GM12878 (cell line): ENCODE measurements at regions not wholly inside any gene's neighbourhood (a gene's known extent, or its start where the extent isn't known, plus 50 kb on each side); places are given as distances from the start of the nearest gene placed in this dataset.

Source experiments
- ATAC-seq: fragments of 200-7000 bp; cut with Tn5 transposase; 3 replicates; pipeline ENCODE4 v1.9.1; 2020; ENCODE audit warnings: mild to moderate bottlenecking, moderate library complexity
- BruUV-seq: library from RNA; stranded (reverse); fragments of 400-500 nt; replicated peaks from 2 replicates; lab custom pipeline; 2021; lab: Mats Ljungman, UMichigan
- CTCF ChIA-PET: fragments of 300-600 bp; sonication (Branson Sonifier 250); formaldehyde crosslinking; extraction: SDS; loops from one replicate; lab custom pipeline; 2021; ENCODE audit warnings: inconsistent platforms; lab: Yijun Ruan, JAX
- POLR2A ChIA-PET: fragments of 350-600 bp; formaldehyde crosslinking; extraction: SDS; loops from one replicate; lab custom pipeline; 2021; ENCODE audit warnings: inconsistent platforms; lab: Charles Lee
- RAD21 ChIA-PET: fragments of 300-600 bp; sonication (Branson Sonifier 250); formaldehyde crosslinking; loops from one replicate; lab custom pipeline; 2023; ENCODE audit warnings: antibody characterized with exemption; ENCODE audit not compliant: unreplicated experiment; lab: Charles Lee
- SMC1A ChIA-PET: fragments of 300-600 bp; sonication (Branson Sonifier 250); formaldehyde crosslinking; loops from one replicate; lab custom pipeline; 2023; ENCODE audit not compliant: unreplicated experiment, uncharacterized antibody; lab: Charles Lee
- DNase-seq: peaks from one replicate; pipeline ENCODE4 v3.0.0-alpha.2; 2011; ENCODE audit warnings: low read depth, low spot score
- FAIRE-seq: peaks from 3 replicates; lab custom pipeline; 2011; peaks lifted over from hg19 to GRCh38; lab: Jason Lieb, UNC
- H2AFZ ChIP-seq: 2 replicates; pipeline ENCODE4 v1.6.0; 2011; ENCODE audit warnings: low read depth, low read length, control low read depth; ENCODE audit not compliant: control insufficient read depth
- H3K27ac ChIP-seq: 2 replicates; pipeline ENCODE4 v1.5.1; 2011; ENCODE audit warnings: control low read depth; ENCODE audit not compliant: control insufficient read depth, insufficient read depth
- H3K27me3 ChIP-seq, 2 experiments: replicated peaks in 1 of 2; 2 replicates each; pipeline versions ENCODE4 v1.6.0 to v1.6.1; 2011; ENCODE audit warnings: low read length in 1 of 2; ENCODE audit not compliant: control insufficient read depth in 2 of 2, insufficient read depth in 2 of 2
- H3K36me3 ChIP-seq, 2 experiments: 2 replicates each; pipeline ENCODE4 v1.5.1; 2011; ENCODE audit warnings: low read length in 1 of 2; ENCODE audit not compliant: control insufficient read depth in 2 of 2, insufficient read depth in 2 of 2
- H3K4me1 ChIP-seq: 2 replicates; pipeline ENCODE4 v1.6.1; 2011; ENCODE audit warnings: mild to moderate bottlenecking, low read length, moderate library complexity, mixed read lengths; ENCODE audit not compliant: control insufficient read depth, insufficient read depth
- H3K4me2 ChIP-seq: 2 replicates; pipeline ENCODE4 v1.6.0; 2011; ENCODE audit warnings: control low read depth; ENCODE audit not compliant: control insufficient read depth, insufficient read depth
- H3K4me3 ChIP-seq: fragments of 200-600 bp; sonication (generic); 2 replicates; pipeline ENCODE4 v1.5.1; 2016
- H3K79me2 ChIP-seq: 2 replicates; pipeline ENCODE4 v1.6.0; 2011; ENCODE audit warnings: low read length; ENCODE audit not compliant: control insufficient read depth, insufficient read depth
- H3K9ac ChIP-seq: 2 replicates; pipeline ENCODE4 v1.8.0; 2011; ENCODE audit warnings: low read length, control low read depth, mixed read lengths; ENCODE audit not compliant: control insufficient read depth, insufficient read depth
- H3K9me3 ChIP-seq: replicated peaks from 3 replicates; pipeline ENCODE4 v1.5.1; 2011; ENCODE audit warnings: mild to moderate bottlenecking, low read length; ENCODE audit not compliant: control insufficient read depth, insufficient read depth
- H4K20me1 ChIP-seq: 2 replicates; pipeline ENCODE4 v1.6.0; 2011; ENCODE audit not compliant: control insufficient read depth, insufficient read depth
- BCLAF1 ChIP-seq: fragments of 450-650 bp; IDR thresholded peaks from 2 replicates; pipeline ENCODE4 v1.6.1; 2017; ENCODE audit warnings: antibody characterized with exemption, mild to moderate bottlenecking, moderate library complexity
- EGR1 ChIP-seq, 2 experiments: IDR thresholded peaks; 1 replicate in 1 of 2; 2 replicates in 1 of 2; pipeline ENCODE4 v1.6.1; 2011 to 2012; ENCODE audit warnings: low read depth in 2 of 2, low read length in 2 of 2, borderline replicate concordance in 1 of 2, mild to moderate bottlenecking in 1 of 2, moderate library complexity in 1 of 2
- FOXM1 ChIP-seq: IDR thresholded peaks from 2 replicates; pipeline ENCODE4 v1.6.1; 2012; ENCODE audit warnings: low read depth, mild to moderate bottlenecking, inconsistent platforms, low read length, moderate library complexity
- IKZF2 ChIP-seq, 2 experiments: fragments of 450-650 bp; IDR thresholded peaks; 2 replicates each; pipeline ENCODE4 v1.6.1; 2017; ENCODE audit warnings: mild to moderate bottlenecking in 2 of 2, moderate library complexity in 2 of 2
- MTA2 ChIP-seq: fragments of 450-650 bp; IDR thresholded peaks from 2 replicates; pipeline ENCODE4 v1.6.1; 2016; ENCODE audit warnings: low read depth, mild to moderate bottlenecking, moderate library complexity
- NFXL1 ChIP-seq: fragments of 450-650 bp; IDR thresholded peaks from 2 replicates; pipeline ENCODE4 v1.6.1; 2017; ENCODE audit warnings: antibody characterized with exemption, mild to moderate bottlenecking, borderline replicate concordance
- NR2C1 ChIP-seq: fragments of 450-650 bp; IDR thresholded peaks from 2 replicates; pipeline ENCODE4 v1.6.1; 2017; ENCODE audit warnings: antibody characterized with exemption, mild to moderate bottlenecking, moderate library complexity
- PAX5 ChIP-seq: IDR thresholded peaks from 2 replicates; pipeline ENCODE4 v1.6.1; 2011; ENCODE audit warnings: low read depth, low read length, borderline replicate concordance
- RAD51 ChIP-seq: fragments of 450-650 bp; IDR thresholded peaks from 2 replicates; pipeline ENCODE4 v1.6.1; 2016; ENCODE audit warnings: moderate library complexity, mild to moderate bottlenecking, inconsistent platforms
- RB1 ChIP-seq: fragments of 450-650 bp; formaldehyde crosslinking; IDR thresholded peaks from 2 replicates; pipeline ENCODE4 v1.6.1; 2017; ENCODE audit warnings: mild to moderate bottlenecking, borderline replicate concordance
- SP1 ChIP-seq: IDR thresholded peaks from one replicate; pipeline ENCODE4 v1.6.1; 2011; ENCODE audit warnings: low read depth, low read length
- SPI1 ChIP-seq: IDR thresholded peaks from 2 replicates; pipeline ENCODE4 v1.6.1; 2011; ENCODE audit warnings: low read depth, mild to moderate bottlenecking, low read length, moderate library complexity, borderline replicate concordance; ENCODE audit not compliant: insufficient read depth
- WRNIP1 ChIP-seq: IDR thresholded peaks from 2 replicates; pipeline ENCODE4 v1.6.1; 2011; ENCODE audit warnings: low read depth, low read length, improper control_type of control experiment, borderline replicate concordance
- ZNF384 ChIP-seq: IDR thresholded peaks from 2 replicates; pipeline ENCODE4 v1.6.1; 2012; ENCODE audit warnings: low read depth, mild to moderate bottlenecking, low read length, improper control_type of control experiment, borderline replicate concordance
- ZSCAN29 ChIP-seq: fragments of 450-650 bp; IDR thresholded peaks from 2 replicates; pipeline ENCODE4 v1.6.1; 2017; ENCODE audit warnings: mild to moderate bottlenecking, moderate library complexity
- WGBS: methylation state at CpG from one replicate; pipeline ENCODE4 v1.1.6; 2016; ENCODE audit warnings: low lambda C conversion rate; ENCODE audit not compliant: insufficient replicate concordance, insufficient coverage; ENCODE audit errors: missing lambda C conversion rate; 5-methylcytosine and 5-hydroxymethylcytosine counted together
- in situ Hi-C: fragments of 300-500 bp; cut with MboI; formaldehyde crosslinking; loops from 9 replicates; pipeline ENCODE4 v1.14.3; 2018; ENCODE audit warnings: mixed read lengths
- intact Hi-C: fragments of 100-400 bp; cut with micrococcal nuclease; formaldehyde crosslinking; loops from one replicate; pipeline ENCODE4 v1.14.2; 2022; ENCODE audit not compliant: unreplicated experiment
- TF ChIP-seq, protein P1 (sequence below): fragments of 450-650 bp; IDR thresholded peaks from 2 replicates; pipeline ENCODE4 v1.6.1; 2016; ENCODE audit warnings: mild to moderate bottlenecking, moderate library complexity, borderline replicate concordance
- TF ChIP-seq, protein P2 (sequence below): IDR thresholded peaks from 2 replicates; pipeline ENCODE4 v1.6.1; 2011; ENCODE audit warnings: low read depth, low read length, improper control_type of control experiment, borderline replicate concordance

GRCh38 chr15:29615791-29616190 lies 206.5 kb downstream of the TJP1 start:
- ATAC-seq = no peak
- SMC1A ChIA-PET = no interaction called here
- no peak for FAIRE-seq
- H3K4me2 ChIP-seq = no peak overlapping the region
- RAD21 ChIA-PET = no interaction called here
- intact Hi-C loops = no loop called here
- no peaks in the 10 kb centered on the region for H3K27me3 ChIP-seq
- no peaks in the 10 kb centered on the region for H3K4me1 ChIP-seq
- no peak overlapping the region for H3K27ac ChIP-seq
- WGBS = 0% methylated on average over 4 of the region's 4 CpGs
- no peak overlapping the region for H3K9ac ChIP-seq
- H3K4me3 ChIP-seq = no peak overlapping the region
- in situ Hi-C loops = no loop called here
- H4K20me1 ChIP-seq = no peaks in the 10 kb centered on the region
- DNase-seq = no peak
- no peaks in the 10 kb centered on the region for H3K36me3 ChIP-seq
- H3K9me3 ChIP-seq = no peaks in the 10 kb centered on the region; the same call in 2 of the 3 replicates
- CTCF ChIA-PET = no interaction called here
- no peaks in the 10 kb centered on the region for H3K79me2 ChIP-seq
- no TSS peak for BruUV-seq
- H2AFZ ChIP-seq = no peak overlapping the region
- POLR2A ChIA-PET = no interaction called here
- TF ChIP-seq NFXL1 (no peak), BCLAF1 (no peak), RAD51 (no peak), IKZF2 (IDR thresholded peaks at IDR 0.05) (no peak), NR2C1 (no peak), WRNIP1 (no peak), PAX5 (no peak), ZSCAN29 (no peak), SP1 (no peak), RB1 (no peak), ZNF384 (no peak), MTA2 (no peak), SPI1 (no peak), EGR1 (IDR thresholded peaks at IDR 0.05; ENCODE audit: borderline replicate concordance in 1 of 2, low read depth in 2 of 2, low read length in 2 of 2) (no peak), FOXM1 (no peak)
- TF ChIP-seq, protein P1, sequence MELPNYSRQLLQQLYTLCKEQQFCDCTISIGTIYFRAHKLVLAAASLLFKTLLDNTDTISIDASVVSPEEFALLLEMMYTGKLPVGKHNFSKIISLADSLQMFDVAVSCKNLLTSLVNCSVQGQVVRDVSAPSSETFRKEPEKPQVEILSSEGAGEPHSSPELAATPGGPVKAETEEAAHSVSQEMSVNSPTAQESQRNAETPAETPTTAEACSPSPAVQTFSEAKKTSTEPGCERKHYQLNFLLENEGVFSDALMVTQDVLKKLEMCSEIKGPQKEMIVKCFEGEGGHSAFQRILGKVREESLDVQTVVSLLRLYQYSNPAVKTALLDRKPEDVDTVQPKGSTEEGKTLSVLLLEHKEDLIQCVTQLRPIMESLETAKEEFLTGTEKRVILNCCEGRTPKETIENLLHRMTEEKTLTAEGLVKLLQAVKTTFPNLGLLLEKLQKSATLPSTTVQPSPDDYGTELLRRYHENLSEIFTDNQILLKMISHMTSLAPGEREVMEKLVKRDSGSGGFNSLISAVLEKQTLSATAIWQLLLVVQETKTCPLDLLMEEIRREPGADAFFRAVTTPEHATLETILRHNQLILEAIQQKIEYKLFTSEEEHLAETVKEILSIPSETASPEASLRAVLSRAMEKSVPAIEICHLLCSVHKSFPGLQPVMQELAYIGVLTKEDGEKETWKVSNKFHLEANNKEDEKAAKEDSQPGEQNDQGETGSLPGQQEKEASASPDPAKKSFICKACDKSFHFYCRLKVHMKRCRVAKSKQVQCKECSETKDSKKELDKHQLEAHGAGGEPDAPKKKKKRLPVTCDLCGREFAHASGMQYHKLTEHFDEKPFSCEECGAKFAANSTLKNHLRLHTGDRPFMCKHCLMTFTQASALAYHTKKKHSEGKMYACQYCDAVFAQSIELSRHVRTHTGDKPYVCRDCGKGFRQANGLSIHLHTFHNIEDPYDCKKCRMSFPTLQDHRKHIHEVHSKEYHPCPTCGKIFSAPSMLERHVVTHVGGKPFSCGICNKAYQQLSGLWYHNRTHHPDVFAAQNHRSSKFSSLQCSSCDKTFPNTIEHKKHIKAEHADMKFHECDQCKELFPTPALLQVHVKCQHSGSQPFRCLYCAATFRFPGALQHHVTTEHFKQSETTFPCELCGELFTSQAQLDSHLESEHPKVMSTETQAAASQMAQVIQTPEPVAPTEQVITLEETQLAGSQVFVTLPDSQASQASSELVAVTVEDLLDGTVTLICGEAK = no peak
- TF ChIP-seq, protein P2, sequence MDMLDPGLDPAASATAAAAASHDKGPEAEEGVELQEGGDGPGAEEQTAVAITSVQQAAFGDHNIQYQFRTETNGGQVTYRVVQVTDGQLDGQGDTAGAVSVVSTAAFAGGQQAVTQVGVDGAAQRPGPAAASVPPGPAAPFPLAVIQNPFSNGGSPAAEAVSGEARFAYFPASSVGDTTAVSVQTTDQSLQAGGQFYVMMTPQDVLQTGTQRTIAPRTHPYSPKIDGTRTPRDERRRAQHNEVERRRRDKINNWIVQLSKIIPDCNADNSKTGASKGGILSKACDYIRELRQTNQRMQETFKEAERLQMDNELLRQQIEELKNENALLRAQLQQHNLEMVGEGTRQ = no peak
